HEK293 (cell line): ENCODE measurements at regions not wholly inside any gene's neighbourhood (a gene's known extent, or its start where the extent isn't known, plus 50 kb on each side); places are given as distances from the start of the nearest gene placed in this dataset.

ENCODE experiments used
- CTCF ChIA-PET: fragments of 350-600 bp; formaldehyde crosslinking; extraction: SDS; loops from one replicate; lab custom pipeline; 2021; ENCODE audit warnings: antibody characterized with exemption; lab: Yijun Ruan, JAX
- POLR2A ChIA-PET: fragments of 300-600 bp; formaldehyde crosslinking; extraction: SDS; loops from one replicate; lab custom pipeline; 2020; ENCODE audit warnings: antibody characterized with exemption, inconsistent platforms; lab: Yijun Ruan, JAX
- H3K27ac ChIP-seq: fragments of 200-500 bp; sonication (Bioruptor generic); 2 replicates; pipeline ENCODE4 v1.5.1; 2014; ENCODE audit warnings: low read depth, low read length, control low read depth, inconsistent platforms; ENCODE audit errors: extremely low read depth
- H3K36me3 ChIP-seq, 2 experiments: fragments of 200-500 bp in 1 of 2; sonication (Bioruptor generic) in 1 of 2; 1 replicate in 1 of 2; 2 replicates in 1 of 2; pipeline ENCODE4 v1.5.1; 2014 to 2017; ENCODE audit warnings: inconsistent platforms in 2 of 2, low read length in 2 of 2; ENCODE audit not compliant: control insufficient read depth in 2 of 2, insufficient read depth in 1 of 2
- H3K4me1 ChIP-seq: fragments of 200-500 bp; sonication (Bioruptor generic); 2 replicates; pipeline ENCODE4 v1.5.1; 2014; ENCODE audit warnings: mild to moderate bottlenecking, low read length, inconsistent platforms; ENCODE audit not compliant: control insufficient read depth, insufficient read depth
- H3K4me3 ChIP-seq: 2 replicates; pipeline ENCODE4 v1.5.1; 2011; ENCODE audit warnings: low read depth, mild to moderate bottlenecking, control low read depth, low read length, moderate library complexity
- H3K9me3 ChIP-seq: fragments of 200-500 bp; sonication (Bioruptor generic); 2 replicates; pipeline ENCODE4 v1.5.1; 2014; ENCODE audit warnings: low read depth, low read length, inconsistent platforms; ENCODE audit not compliant: control insufficient read depth, insufficient read depth
- ELK4 ChIP-seq: IDR thresholded peaks from 2 replicates; pipeline ENCODE4 v1.6.1; 2011; ENCODE audit warnings: mild to moderate bottlenecking, low read depth, low read length, borderline replicate concordance
- GLI4 ChIP-seq: fragments of 450-650 bp; formaldehyde crosslinking; IDR thresholded peaks from 2 replicates; pipeline ENCODE4 v1.5.1; 2016; ENCODE audit warnings: missing biosample characterization, missing genetic modification characterization
- HOXC10 ChIP-seq: sonication (generic); formaldehyde crosslinking; IDR thresholded peaks from 2 replicates; pipeline ENCODE4 v1.8.1; 2023; ENCODE audit warnings: mild to moderate bottlenecking, missing genetic modification reagents
- IKZF3 ChIP-seq: fragments of 450-650 bp; IDR thresholded peaks from 2 replicates; pipeline ENCODE4 v1.5.0; 2018; ENCODE audit warnings: missing biosample characterization, mild to moderate bottlenecking, missing genetic modification characterization, moderate library complexity
- KLF9 ChIP-seq: fragments of 450-650 bp; formaldehyde crosslinking; IDR thresholded peaks from 2 replicates; pipeline ENCODE4 v1.5.1; 2016; ENCODE audit warnings: missing biosample characterization, missing genetic modification characterization, low read depth
- MEIS1 ChIP-seq: sonication (generic); formaldehyde crosslinking; IDR thresholded peaks from 2 replicates; pipeline ENCODE4 v1.8.1; 2022; ENCODE audit warnings: missing genetic modification reagents, mild to moderate bottlenecking, borderline replicate concordance
- MYNN ChIP-seq: fragments of 450-650 bp; formaldehyde crosslinking; IDR thresholded peaks from 2 replicates; pipeline ENCODE4 v1.5.1; 2016; ENCODE audit warnings: missing biosample characterization, missing genetic modification characterization, borderline replicate concordance
- OSR2 ChIP-seq: fragments of 450-650 bp; formaldehyde crosslinking; IDR thresholded peaks from 2 replicates; pipeline ENCODE4 v1.5.1; 2016; ENCODE audit warnings: missing biosample characterization, missing genetic modification characterization
- PRDM1 ChIP-seq: fragments of 450-650 bp; formaldehyde crosslinking; IDR thresholded peaks from 2 replicates; pipeline ENCODE4; 2016; ENCODE audit warnings: missing biosample characterization, missing genetic modification characterization
- SP2 ChIP-seq: fragments of 450-650 bp; formaldehyde crosslinking; IDR thresholded peaks from 2 replicates; pipeline ENCODE4 v1.5.1; 2016; ENCODE audit warnings: missing biosample characterization, missing genetic modification characterization
- SP3 ChIP-seq: fragments of 450-650 bp; formaldehyde crosslinking; IDR thresholded peaks from 2 replicates; pipeline ENCODE4 v1.5.1; 2016; ENCODE audit warnings: missing biosample characterization, missing genetic modification characterization
- SP7 ChIP-seq: fragments of 450-650 bp; formaldehyde crosslinking; IDR thresholded peaks from 2 replicates; pipeline ENCODE4 v1.5.1; 2016; ENCODE audit warnings: missing biosample characterization, missing genetic modification characterization
- TRIM28 ChIP-seq: IDR thresholded peaks from 2 replicates; pipeline ENCODE4 v1.6.1; 2011; ENCODE audit warnings: low read length, control low read depth, borderline replicate concordance
- ZBTB1 ChIP-seq: fragments of 450-650 bp; formaldehyde crosslinking; IDR thresholded peaks from 2 replicates; pipeline ENCODE4 v1.5.1; 2016; ENCODE audit warnings: missing biosample characterization, missing genetic modification characterization
- ZBTB21 ChIP-seq: fragments of 450-650 bp; formaldehyde crosslinking; IDR thresholded peaks from 2 replicates; pipeline ENCODE4 v1.5.1; 2017; ENCODE audit warnings: missing biosample characterization, missing genetic modification characterization
- ZFP41 ChIP-seq: fragments of 450-650 bp; formaldehyde crosslinking; IDR thresholded peaks from 2 replicates; pipeline ENCODE4 v1.5.1; 2016; ENCODE audit warnings: missing biosample characterization, missing genetic modification characterization, borderline replicate concordance
- ZNF121 ChIP-seq: fragments of 450-650 bp; formaldehyde crosslinking; IDR thresholded peaks from 2 replicates; pipeline ENCODE4 v1.5.1; 2016; ENCODE audit warnings: missing biosample characterization, missing genetic modification characterization
- ZNF157 ChIP-seq: fragments of 450-650 bp; formaldehyde crosslinking; IDR thresholded peaks from 2 replicates; pipeline ENCODE4 v1.5.1; 2016; ENCODE audit warnings: missing biosample characterization, missing genetic modification characterization
- ZNF175 ChIP-seq: fragments of 450-650 bp; formaldehyde crosslinking; IDR thresholded peaks from 2 replicates; pipeline ENCODE4 v1.5.1; 2016; ENCODE audit warnings: missing biosample characterization, missing genetic modification characterization
- ZNF202 ChIP-seq: fragments of 450-650 bp; formaldehyde crosslinking; IDR thresholded peaks from 2 replicates; pipeline ENCODE4 v1.5.1; 2016; ENCODE audit warnings: missing biosample characterization, missing genetic modification characterization, borderline replicate concordance
- ZNF239 ChIP-seq: fragments of 450-650 bp; formaldehyde crosslinking; IDR thresholded peaks from 2 replicates; pipeline ENCODE4 v1.5.1; 2016; ENCODE audit warnings: missing biosample characterization, missing genetic modification characterization
- ZNF248 ChIP-seq: fragments of 450-650 bp; formaldehyde crosslinking; IDR thresholded peaks from 2 replicates; pipeline ENCODE4 v1.5.1; 2017; ENCODE audit warnings: missing biosample characterization, missing genetic modification characterization
- ZNF280D ChIP-seq: fragments of 450-650 bp; formaldehyde crosslinking; IDR thresholded peaks from 2 replicates; pipeline ENCODE4 v1.5.1; 2016; ENCODE audit warnings: missing biosample characterization, missing genetic modification characterization
- ZNF514 ChIP-seq: fragments of 450-650 bp; formaldehyde crosslinking; IDR thresholded peaks from 2 replicates; pipeline ENCODE4 v1.5.1; 2016; ENCODE audit warnings: missing biosample characterization, missing genetic modification characterization
- ZNF549 ChIP-seq: fragments of 450-650 bp; IDR thresholded peaks from 2 replicates; pipeline ENCODE4 v1.5.1; 2018; ENCODE audit warnings: missing biosample characterization, missing genetic modification characterization, mild to moderate bottlenecking, inconsistent platforms, moderate library complexity
- ZNF571 ChIP-seq: fragments of 450-650 bp; formaldehyde crosslinking; IDR thresholded peaks from 2 replicates; pipeline ENCODE4 v1.5.0; 2017; ENCODE audit warnings: missing biosample characterization, missing genetic modification characterization
- ZNF76 ChIP-seq: fragments of 450-650 bp; formaldehyde crosslinking; IDR thresholded peaks from 2 replicates; pipeline ENCODE4; 2016; ENCODE audit warnings: low read depth, missing biosample characterization, missing genetic modification characterization, borderline replicate concordance
- ZXDB ChIP-seq: fragments of 450-650 bp; formaldehyde crosslinking; IDR thresholded peaks from 2 replicates; pipeline ENCODE4 v1.5.1; 2016; ENCODE audit warnings: missing biosample characterization, missing genetic modification characterization

- CTCF ChIA-PET: interaction anchor here (1.1 kb wide), 1 partner anchor 14 kb away, joined by 3 read pairs; no protein-coding TSS in a partner anchor
- TF ChIP-seq SP3 (tag by site-specific recombination) (no peak), ZXDB (no peak), SP7 (tag by site-specific recombination) (no peak), OSR2 (tag by site-specific recombination) (no peak), ZBTB21 (no peak), ZNF202 (tag by site-specific recombination) (no peak), PRDM1 (tag by site-specific recombination) (no peak), ZNF239 (no peak)
- H3K4me1 ChIP-seq: no peaks in the 10 kb centered on the region
- H3K4me3 ChIP-seq: no peak overlapping the region
- POLR2A ChIA-PET: no interaction called here
- no peaks in the 10 kb centered on the region for H3K36me3 ChIP-seq
- no peaks in the 10 kb centered on the region for H3K9me3 ChIP-seq
- H3K27ac ChIP-seq: no peak overlapping the region
Measured at GRCh38 chr13:72198042-72198441, 331.0 kb upstream of the DACH1 start.

- no peaks in the 10 kb centered on the region for H3K36me3 ChIP-seq
- TF ChIP-seq ZNF514 (tag by site-specific recombination) (no peak), MEIS1 (CRISPR knock-in tag) (no peak), HOXC10 (no peak), ZNF248 (tag by site-specific recombination) (no peak)
- TF ChIP-seq, all 188 proteins: peak for 0
- H3K4me3 ChIP-seq: no peak overlapping the region
- H3K27ac ChIP-seq: no peak overlapping the region
- ChIA-PET CTCF (no interaction called here), POLR2A (no interaction called here)
- H3K4me1 ChIP-seq: no peaks in the 10 kb centered on the region
- no peaks in the 10 kb centered on the region for H3K9me3 ChIP-seq
Measured at GRCh38 chr13:72195044-72195704, 328.2 kb upstream of the DACH1 start.

GRCh38 chr13:72194523-72194922, 327.5 kb upstream of the DACH1 start:
- CTCF ChIA-PET: no interaction called here
- POLR2A ChIA-PET: no interaction called here
- H3K27ac ChIP-seq: no peak overlapping the region

GRCh38 chr13:72186730-72187422, 319.9 kb upstream of the DACH1 start:
- ChIA-PET CTCF (no interaction called here), POLR2A (no interaction called here)
- no peak overlapping the region for H3K4me3 ChIP-seq
- H3K9me3 ChIP-seq: no peaks in the 10 kb centered on the region
- no peaks in the 10 kb centered on the region for H3K4me1 ChIP-seq
- H3K27ac ChIP-seq: no peak overlapping the region
- no peaks in the 10 kb centered on the region for H3K36me3 ChIP-seq
- no peak for TF ChIP-seq ZNF549
- TF ChIP-seq MYNN (tag by site-specific recombination): no peak
- TF ChIP-seq ZNF571 (tag by site-specific recombination): no peak
- TF ChIP-seq ZNF280D: no peak
- no peak for TF ChIP-seq ZBTB1 (tag by site-specific recombination)
- no peak for TF ChIP-seq SP2 (tag by site-specific recombination)
- TF ChIP-seq ELK4: no peak
- no peak for TF ChIP-seq ZNF76 (tag by site-specific recombination)
- no peak for TF ChIP-seq ZNF157 (tag by site-specific recombination)
- TF ChIP-seq IKZF3: no peak
- TF ChIP-seq KLF9 (tag by site-specific recombination): no peak
- TF ChIP-seq ZNF175 (tag by site-specific recombination): no peak
- TF ChIP-seq GLI4: no peak
- TF ChIP-seq ZNF121 (tag by site-specific recombination): no peak

More at GRCh38 chr13:72194523-72194922, 327.5 kb upstream of the DACH1 start:
- no peaks in the 10 kb centered on the region for H3K36me3 ChIP-seq
- H3K4me1 ChIP-seq: no peaks in the 10 kb centered on the region
- H3K9me3 ChIP-seq: no peaks in the 10 kb centered on the region
- TF ChIP-seq ZFP41 (tag by site-specific recombination) (no peak), TRIM28 (0 out of 2 replicates have a peak, but pooled peaks have one; percentile 68)
- no peak overlapping the region for H3K4me3 ChIP-seq
